Spleen (tissue), 7 donors: ENCODE measurements at regions not wholly inside any gene's neighbourhood (a gene's known extent, or its start where the extent isn't known, plus 50 kb on each side); places are given as distances from the start of the nearest gene placed in this dataset.

ENCODE experiments used
- POLR2AphosphoS5 ChIP-seq, 3 donors: sonication (generic); formaldehyde crosslinking; IDR thresholded peaks; one replicate each; pipeline ENCODE4 v1.5.1; 2017; ENCODE audit warnings: antibody characterized with exemption in 3 of 3
- TF ChIP-seq, protein P1 (sequence below), 11 experiments: fragments of 200-600 bp in 7 of 11; fragments of 450-650 bp in 4 of 11; sonication (generic) in 4 of 11; IDR thresholded peaks in 8 of 11; conservative IDR thresholded peaks in 3 of 11; 1 replicate in 7 of 11; 2 replicates in 4 of 11; pipeline versions ENCODE4 v1.4.0 to v1.8.0; 2016 to 2021; ENCODE audit warnings: antibody characterized with exemption in 11 of 11, inconsistent platforms in 4 of 11, mild to moderate bottlenecking in 1 of 11
- donor health status: DM: no; HTN: no; CAD: no; lungs with moderate emphysema.
- donor health status: DM: no; HTN: no; CAD: no.
- donor health status: DM: no; HTN: no; CAD: no.

DNA sequence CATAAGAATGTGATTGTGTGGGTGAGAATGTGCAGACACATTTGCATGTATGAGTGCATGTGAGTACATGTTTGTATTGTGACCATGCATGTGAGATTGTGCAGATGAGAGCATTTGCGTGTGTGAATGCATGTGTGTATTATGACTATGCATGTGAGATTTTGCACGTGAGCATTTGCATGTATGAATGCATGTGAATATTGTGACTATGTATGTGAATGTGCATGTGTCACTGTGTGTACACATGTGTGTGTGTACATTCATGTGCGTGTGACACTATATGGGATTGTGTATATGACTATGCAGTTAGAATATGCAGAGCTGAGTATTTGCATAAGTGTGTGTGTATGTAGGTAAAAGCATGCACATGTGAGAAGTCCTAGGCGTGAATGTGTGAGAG is 381.3 kb upstream of the MAF start:
- TF ChIP-seq, protein P1, sequence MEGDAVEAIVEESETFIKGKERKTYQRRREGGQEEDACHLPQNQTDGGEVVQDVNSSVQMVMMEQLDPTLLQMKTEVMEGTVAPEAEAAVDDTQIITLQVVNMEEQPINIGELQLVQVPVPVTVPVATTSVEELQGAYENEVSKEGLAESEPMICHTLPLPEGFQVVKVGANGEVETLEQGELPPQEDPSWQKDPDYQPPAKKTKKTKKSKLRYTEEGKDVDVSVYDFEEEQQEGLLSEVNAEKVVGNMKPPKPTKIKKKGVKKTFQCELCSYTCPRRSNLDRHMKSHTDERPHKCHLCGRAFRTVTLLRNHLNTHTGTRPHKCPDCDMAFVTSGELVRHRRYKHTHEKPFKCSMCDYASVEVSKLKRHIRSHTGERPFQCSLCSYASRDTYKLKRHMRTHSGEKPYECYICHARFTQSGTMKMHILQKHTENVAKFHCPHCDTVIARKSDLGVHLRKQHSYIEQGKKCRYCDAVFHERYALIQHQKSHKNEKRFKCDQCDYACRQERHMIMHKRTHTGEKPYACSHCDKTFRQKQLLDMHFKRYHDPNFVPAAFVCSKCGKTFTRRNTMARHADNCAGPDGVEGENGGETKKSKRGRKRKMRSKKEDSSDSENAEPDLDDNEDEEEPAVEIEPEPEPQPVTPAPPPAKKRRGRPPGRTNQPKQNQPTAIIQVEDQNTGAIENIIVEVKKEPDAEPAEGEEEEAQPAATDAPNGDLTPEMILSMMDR (IDR thresholded peaks at IDR 0.05 in 8 of 11, conservative IDR thresholded peaks at IDR 0.05 in 3 of 11) = no peak
- no peak for TF ChIP-seq POLR2AphosphoS5 (IDR thresholded peaks at IDR 0.05)
